ENCODE measurements at regions not wholly inside any gene's neighbourhood (a gene's known extent, or its start where the extent isn't known, plus 50 kb on each side); places are given as distances from the start of the nearest gene placed in this dataset.
"Not testable (repeated sequence)": the region's sequence is repeated elsewhere in the genome, so short reads cannot be mapped to it uniquely, and the experiment has no call there.

GRCh38 chr20:19916531-19917485 lies 100.4 kb upstream of the NAA20 start:
- no peaks in the 10 kb centered on the region for H3K36me3 Mint-ChIP-seq
- H3K9me3 Mint-ChIP-seq = no peaks in the 10 kb centered on the region
- peaks cover 51% of the 10 kb centered on the region for H3K4me1 Mint-ChIP-seq
- no peak for ATAC-seq
- no peak overlapping the region for H3K4me3 Mint-ChIP-seq
- no peaks in the 10 kb centered on the region for H3K27me3 Mint-ChIP-seq
- H3K27ac Mint-ChIP-seq = no peak overlapping the region

DNA sequence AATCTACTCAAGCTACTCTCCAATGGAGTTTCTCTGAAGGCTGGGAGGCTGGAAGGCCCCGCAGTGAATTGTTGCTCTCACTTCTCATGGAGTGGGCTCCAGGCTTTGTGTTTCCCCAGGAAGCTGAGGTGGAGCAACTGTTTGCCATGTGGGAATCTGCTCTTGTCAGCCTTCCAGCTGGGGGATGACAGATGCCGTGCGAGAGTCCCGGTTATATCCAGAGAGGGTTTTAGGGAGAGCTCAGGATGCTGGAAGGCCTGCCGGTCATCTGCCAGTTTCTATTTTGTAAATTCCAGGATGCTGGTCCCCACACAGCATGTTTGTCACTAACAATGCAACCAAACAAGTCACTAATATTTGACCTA lies 98.2 kb upstream of the NAA20 start:
- Mint-ChIP-seq H3K4me1 (peaks cover 43% of the 10 kb centered on the region), H3K27ac (no peak overlapping the region)

DNA sequence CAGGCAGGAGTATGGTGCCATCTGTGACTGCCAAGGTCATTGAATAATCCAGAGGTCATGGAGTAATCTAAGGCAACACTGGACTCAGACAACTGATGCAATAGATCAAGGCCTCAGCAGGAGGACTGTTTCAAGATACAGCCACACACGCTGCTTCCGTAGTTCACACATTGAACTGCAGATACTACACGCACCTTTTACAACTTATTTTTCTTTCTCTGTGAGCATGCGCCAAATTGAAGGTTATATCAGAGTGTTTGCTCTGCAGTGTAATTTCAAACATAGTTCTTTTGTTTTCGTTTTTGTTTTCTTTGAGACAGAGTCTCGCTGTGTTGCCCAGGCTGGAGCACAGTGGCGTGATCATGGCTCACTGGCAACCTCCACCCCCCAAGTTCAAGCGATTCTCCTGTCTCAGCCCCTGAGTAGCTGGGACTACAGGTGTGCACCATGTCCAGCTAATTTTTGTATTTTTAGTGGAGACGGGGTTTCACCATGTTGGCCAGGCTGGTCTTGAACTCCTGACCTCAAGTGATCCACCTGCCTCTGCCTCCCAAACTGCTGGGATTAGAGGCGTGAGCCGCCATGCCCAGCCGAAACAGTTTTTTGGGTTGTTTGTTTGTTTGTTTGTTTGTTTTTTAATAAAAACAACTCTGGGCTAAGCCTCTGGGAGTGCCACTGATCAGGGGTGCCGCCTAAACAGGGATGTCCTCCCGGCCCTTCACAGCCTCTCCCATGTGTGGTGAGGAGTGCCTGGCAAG lies 96.6 kb upstream of the NAA20 start:
- H3K4me1 Mint-ChIP-seq = peaks cover 27% of the 10 kb centered on the region
- H3K36me3 Mint-ChIP-seq = no peaks in the 10 kb centered on the region
- no peak overlapping the region for H3K27ac Mint-ChIP-seq
- no peaks in the 10 kb centered on the region for H3K27me3 Mint-ChIP-seq
- ATAC-seq = no peak
- H3K9me3 Mint-ChIP-seq = no peaks in the 10 kb centered on the region
- no peak overlapping the region for H3K4me3 Mint-ChIP-seq

More for the DNA sequence above, 98.2 kb upstream of the NAA20 start:
- H3K27me3 Mint-ChIP-seq = no peaks in the 10 kb centered on the region
- H3K9me3 Mint-ChIP-seq = no peaks in the 10 kb centered on the region
- no peak for ATAC-seq
- no peak overlapping the region for H3K4me3 Mint-ChIP-seq
- H3K36me3 Mint-ChIP-seq = no peaks in the 10 kb centered on the region

GRCh38 chr20:19921284-19921793 lies 95.8 kb upstream of the NAA20 start:
- Mint-ChIP-seq H3K4me1 (peaks cover 20% of the 10 kb centered on the region), H3K36me3 (no peaks in the 10 kb centered on the region), H3K4me3 (no peak overlapping the region), H3K27me3 (no peaks in the 10 kb centered on the region), H3K27ac (no peak overlapping the region), H3K9me3 (no peaks in the 10 kb centered on the region)
- no peak for ATAC-seq

DNA sequence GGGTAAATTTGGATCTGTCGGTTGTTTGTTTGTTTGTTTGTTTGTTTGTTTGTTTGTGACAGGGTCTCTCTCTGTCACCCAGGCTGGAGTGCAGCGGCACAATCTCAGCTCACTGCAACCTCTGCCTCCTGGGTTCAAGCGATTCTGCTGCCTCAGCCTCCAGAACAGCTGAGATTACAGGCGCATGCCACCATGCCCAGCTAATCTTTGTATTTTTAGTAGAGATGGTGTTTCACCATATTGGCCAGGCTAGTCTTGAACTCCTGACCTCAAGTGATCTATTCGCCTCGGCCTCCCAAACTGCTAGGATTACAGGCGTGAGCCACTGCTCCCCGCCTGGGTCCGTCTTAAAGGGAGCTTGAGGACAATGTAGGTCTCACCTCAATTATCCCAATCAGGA lies 95.3 kb upstream of the NAA20 start:
- not testable (repeated sequence) for H3K9me3 Mint-ChIP-seq, H3K27ac Mint-ChIP-seq, H3K36me3 Mint-ChIP-seq, H3K4me3 Mint-ChIP-seq, H3K27me3 Mint-ChIP-seq, ATAC-seq
- H3K4me1 Mint-ChIP-seq = peaks cover 15% of the 10 kb centered on the region

DNA sequence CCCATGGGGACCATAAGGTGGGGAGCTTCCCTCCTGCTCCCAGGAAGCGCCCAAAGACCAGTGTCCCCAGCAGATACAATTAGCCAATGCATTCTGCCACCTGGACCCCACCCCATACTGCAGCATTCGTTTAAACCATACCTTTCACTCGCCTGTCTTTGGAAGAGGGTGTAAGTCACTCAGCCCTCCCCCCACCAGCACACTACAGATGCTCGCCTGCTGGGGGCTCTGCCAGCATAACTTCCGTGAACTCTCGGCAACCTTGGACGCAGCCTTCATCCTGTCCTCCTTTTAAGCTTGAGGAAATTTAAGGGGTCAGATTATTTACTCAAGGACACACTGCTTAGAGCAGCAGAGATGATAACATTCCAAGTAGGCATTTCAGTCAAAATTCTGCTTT lies 94.4 kb upstream of the NAA20 start:
- H3K4me1 Mint-ChIP-seq = peaks cover 13% of the 10 kb centered on the region
- no peak for ATAC-seq
- H3K9me3 Mint-ChIP-seq = no peaks in the 10 kb centered on the region
- H3K27me3 Mint-ChIP-seq = no peaks in the 10 kb centered on the region
- H3K36me3 Mint-ChIP-seq = no peaks in the 10 kb centered on the region
- H3K27ac Mint-ChIP-seq = no peak overlapping the region
- no peak overlapping the region for H3K4me3 Mint-ChIP-seq

DNA sequence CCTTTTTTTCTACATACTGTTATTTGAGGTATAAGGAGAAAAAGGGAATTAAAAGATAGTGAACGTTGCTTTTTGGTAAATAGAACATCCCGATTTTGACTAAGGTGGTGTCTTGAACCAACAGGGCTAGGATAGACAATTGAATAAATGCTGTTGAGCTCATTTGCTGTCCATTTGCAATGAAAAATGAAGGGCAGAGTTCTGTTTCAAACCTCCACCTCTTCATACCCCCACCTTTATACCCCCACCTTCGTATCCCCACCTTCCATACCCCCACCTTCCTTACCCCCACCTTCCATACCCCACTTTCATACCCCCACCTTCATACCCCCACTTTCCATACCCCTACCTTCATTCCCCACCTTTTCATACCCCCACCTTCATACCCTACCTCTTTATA lies 93.4 kb upstream of the NAA20 start:
- Mint-ChIP-seq H3K36me3 (no peaks in the 10 kb centered on the region), H3K4me1 (peaks cover 2% of the 10 kb centered on the region), H3K9me3 (no peaks in the 10 kb centered on the region), H3K27me3 (no peaks in the 10 kb centered on the region), H3K27ac (no peak overlapping the region), H3K4me3 (no peak overlapping the region)
- no peak for ATAC-seq

DNA sequence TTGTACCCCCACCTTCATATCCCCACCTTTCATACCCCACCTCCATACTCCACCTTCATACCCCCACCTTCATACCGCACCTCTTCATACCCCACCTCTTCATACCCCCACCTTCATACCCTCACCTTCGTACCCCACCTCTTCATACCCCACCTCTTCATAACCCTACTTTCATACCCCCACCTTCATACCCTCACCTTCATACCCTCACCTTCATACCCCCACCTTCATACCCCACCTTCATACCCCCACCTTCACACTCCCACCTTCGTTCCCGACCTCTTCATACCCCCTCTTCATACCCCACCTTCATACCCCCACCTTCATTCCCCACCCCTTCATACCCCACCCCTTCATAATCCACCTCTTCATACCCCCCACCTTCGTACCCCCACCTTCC lies 92.9 kb upstream of the NAA20 start:
- no peaks in the 10 kb centered on the region for H3K36me3 Mint-ChIP-seq
- H3K27ac Mint-ChIP-seq = no peak overlapping the region
- peak; percentile 56 for ATAC-seq

DNA sequence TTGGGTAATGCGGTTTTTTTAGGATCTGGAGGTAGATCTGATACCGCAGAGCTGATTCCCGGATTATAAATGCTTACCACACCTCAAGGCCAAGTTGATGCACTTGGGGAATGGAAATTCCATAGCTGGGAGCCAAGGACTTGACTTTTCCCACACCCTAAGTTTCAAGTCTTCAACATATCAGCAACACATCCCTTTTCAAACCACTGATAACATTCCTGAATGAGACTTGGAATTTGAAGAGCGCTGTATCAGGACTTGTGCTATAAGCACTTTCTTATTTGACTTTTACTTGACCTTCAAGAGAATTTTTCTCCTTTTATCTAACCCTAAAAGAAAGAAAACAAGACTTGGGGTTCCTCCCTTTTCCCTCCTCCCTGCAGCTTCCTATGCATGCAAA lies 90.6 kb upstream of the NAA20 start:
- Mint-ChIP-seq H3K27me3 (no peaks in the 10 kb centered on the region), H3K9me3 (no peaks in the 10 kb centered on the region), H3K36me3 (no peaks in the 10 kb centered on the region), H3K27ac (no peak overlapping the region), H3K4me3 (no peak overlapping the region), H3K4me1 (no peaks in the 10 kb centered on the region)
- no peak for ATAC-seq

More for the DNA sequence above, 92.9 kb upstream of the NAA20 start:
- no peaks in the 10 kb centered on the region for H3K4me1 Mint-ChIP-seq
- H3K9me3 Mint-ChIP-seq = no peaks in the 10 kb centered on the region
- no peaks in the 10 kb centered on the region for H3K27me3 Mint-ChIP-seq
- H3K4me3 Mint-ChIP-seq = no peak overlapping the region

DNA sequence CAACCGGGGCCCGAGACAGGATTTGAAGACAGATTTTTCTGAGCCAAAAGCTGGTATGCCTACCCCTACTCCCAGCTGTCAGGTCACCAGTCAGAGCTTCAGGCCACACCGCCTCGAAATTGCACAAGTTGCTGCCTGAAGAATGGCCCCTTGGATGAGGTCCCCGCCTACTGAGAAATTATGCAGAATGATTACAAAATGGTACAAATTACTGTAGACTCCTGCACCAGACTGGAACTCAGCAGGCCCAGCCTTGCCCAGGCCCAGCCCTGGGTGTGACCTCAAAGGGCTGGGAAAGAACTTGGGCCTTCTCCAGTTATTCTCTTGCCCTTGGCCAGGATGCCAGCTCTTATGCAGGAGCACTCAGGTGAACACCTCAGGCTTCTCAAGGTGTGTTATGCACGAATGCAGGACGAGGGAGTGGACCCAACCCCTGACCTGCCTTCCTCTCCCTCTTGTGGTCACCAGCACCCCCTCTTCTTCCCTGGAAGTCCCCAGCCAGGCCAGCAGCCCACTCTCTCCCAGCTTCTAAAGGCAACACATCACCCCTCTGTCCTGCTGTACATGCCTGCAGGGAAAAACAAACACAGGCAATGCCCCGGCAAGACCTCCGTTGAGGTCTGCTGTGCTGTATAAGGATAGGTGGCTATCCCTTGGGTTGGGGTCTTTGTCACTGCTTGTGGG lies 88.7 kb upstream of the NAA20 start:
- no peaks in the 10 kb centered on the region for H3K27me3 Mint-ChIP-seq
- H3K4me3 Mint-ChIP-seq = no peak overlapping the region
- H3K4me1 Mint-ChIP-seq = no peaks in the 10 kb centered on the region
- no peak overlapping the region for H3K27ac Mint-ChIP-seq
- H3K9me3 Mint-ChIP-seq = no peaks in the 10 kb centered on the region
- no peaks in the 10 kb centered on the region for H3K36me3 Mint-ChIP-seq
- no peak for ATAC-seq

DNA sequence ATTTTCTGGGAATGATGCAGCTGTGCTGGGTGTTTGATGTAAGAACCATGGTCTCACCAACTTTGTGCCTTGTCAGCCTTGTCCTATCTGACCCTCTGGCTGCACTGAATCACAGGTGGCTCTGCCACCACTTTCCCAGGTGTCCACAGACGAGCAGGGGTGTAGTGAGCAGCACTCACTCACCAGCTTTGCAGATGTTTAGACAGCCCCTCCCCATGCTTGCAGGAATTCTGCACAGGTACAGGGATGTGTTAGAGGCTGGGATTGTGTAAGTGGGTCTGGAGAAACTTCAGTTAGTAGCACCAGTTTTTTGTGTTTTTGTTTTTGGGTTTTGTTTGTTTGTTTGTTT lies 88.2 kb upstream of the NAA20 start:
- Mint-ChIP-seq H3K9me3 (no peaks in the 10 kb centered on the region), H3K27me3 (no peaks in the 10 kb centered on the region), H3K4me3 (no peak overlapping the region), H3K36me3 (no peaks in the 10 kb centered on the region), H3K27ac (no peak overlapping the region), H3K4me1 (no peaks in the 10 kb centered on the region)
- ATAC-seq = no peak

GRCh38 chr20:19929481-19930145 lies 87.5 kb upstream of the NAA20 start:
- H3K4me3 Mint-ChIP-seq = no peak overlapping the region
- H3K36me3 Mint-ChIP-seq = no peaks in the 10 kb centered on the region
- H3K4me1 Mint-ChIP-seq = peaks cover 6% of the 10 kb centered on the region
- no peak overlapping the region for H3K27ac Mint-ChIP-seq
- H3K27me3 Mint-ChIP-seq = no peaks in the 10 kb centered on the region
- ATAC-seq = no peak
- no peaks in the 10 kb centered on the region for H3K9me3 Mint-ChIP-seq

DNA sequence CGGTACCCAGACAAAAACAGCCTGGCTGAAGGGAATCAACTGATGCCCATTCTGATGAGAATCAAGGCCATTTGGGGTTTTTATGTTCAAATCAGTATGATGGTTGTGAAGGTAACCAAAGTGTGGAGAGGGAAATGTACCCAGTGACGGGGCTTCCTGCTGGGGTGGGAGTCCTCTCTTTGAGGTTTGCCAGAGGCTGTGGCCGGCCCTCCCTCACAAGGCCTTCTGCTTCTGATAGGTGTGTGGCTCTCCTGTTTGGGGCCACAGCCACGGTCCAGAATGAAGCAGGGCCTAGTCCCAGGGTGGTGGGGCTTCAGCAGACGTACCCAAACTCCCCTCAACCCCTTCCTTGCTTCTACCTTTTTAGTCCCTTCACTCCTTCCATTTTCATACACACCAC lies 86.7 kb upstream of the NAA20 start:
- no peaks in the 10 kb centered on the region for H3K9me3 Mint-ChIP-seq
- no peak overlapping the region for H3K27ac Mint-ChIP-seq
- H3K27me3 Mint-ChIP-seq = no peaks in the 10 kb centered on the region
- no peak for ATAC-seq
- no peaks in the 10 kb centered on the region for H3K36me3 Mint-ChIP-seq
- no peak overlapping the region for H3K4me3 Mint-ChIP-seq
- H3K4me1 Mint-ChIP-seq = peaks cover 14% of the 10 kb centered on the region

- Mint-ChIP-seq H3K4me1 (peaks cover 32% of the 10 kb centered on the region), H3K27ac (no peak overlapping the region), H3K27me3 (no peaks in the 10 kb centered on the region), H3K9me3 (no peaks in the 10 kb centered on the region), H3K4me3 (no peak overlapping the region), H3K36me3 (no peaks in the 10 kb centered on the region)
- no peak for ATAC-seq
These were observed 84.9 kb upstream of the NAA20 start for GRCh38 chr20:19932170-19932667.
